ENCODE measurements at regions not wholly inside any gene's neighbourhood (a gene's known extent, or its start where the extent isn't known, plus 50 kb on each side); places are given as distances from the start of the nearest gene placed in this dataset.
A peak's percentile ranks its signal among the peaks of the same experiment; 100 is the strongest.

- Mint-ChIP-seq H3K4me1 (no peaks in the 10 kb centered on the region), H3K27ac (no peak overlapping the region)
- ATAC-seq (replicated peaks): no peak
Observed at GRCh38 chr5:57408285-57408684, 74.3 kb downstream of the ACTBL2 start.

DNA sequence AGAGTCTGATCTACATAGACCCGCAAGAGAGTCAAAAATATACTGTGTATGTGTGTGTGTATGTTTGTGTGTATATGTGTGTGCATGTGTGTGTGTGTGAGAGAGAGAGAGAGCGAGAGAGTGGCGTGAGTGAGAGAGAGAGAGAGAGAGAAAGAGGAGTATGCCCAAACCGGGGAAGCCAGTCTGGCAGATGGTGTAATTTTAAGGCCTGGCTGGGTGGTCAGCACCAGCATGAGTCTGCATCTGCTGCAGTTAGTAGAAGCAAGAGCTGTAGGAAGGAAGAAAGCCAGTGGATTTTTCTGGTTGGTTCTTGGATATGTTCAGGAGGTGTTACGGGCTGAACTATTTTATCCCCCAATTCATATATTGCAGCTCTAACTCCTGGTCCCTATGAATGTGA is 75.2 kb downstream of the ACTBL2 start:
- no peak for ATAC-seq (replicated peaks)
- no peak overlapping the region for H3K4me3 Mint-ChIP-seq
- no peaks in the 10 kb centered on the region for H3K9me3 Mint-ChIP-seq
- H3K36me3 Mint-ChIP-seq (ENCODE audit: low read depth): no peaks in the 10 kb centered on the region
- H3K27ac Mint-ChIP-seq: no peak overlapping the region
- peaks cover 6% of the 10 kb centered on the region for H3K27me3 Mint-ChIP-seq
- H3K4me1 Mint-ChIP-seq: no peaks in the 10 kb centered on the region

More at GRCh38 chr5:57408285-57408684, 74.3 kb downstream of the ACTBL2 start:
- Mint-ChIP-seq H3K9me3 (no peaks in the 10 kb centered on the region), H3K36me3 (ENCODE audit: low read depth) (no peaks in the 10 kb centered on the region), H3K4me3 (no peak overlapping the region), H3K27me3 (peaks cover 6% of the 10 kb centered on the region)

DNA sequence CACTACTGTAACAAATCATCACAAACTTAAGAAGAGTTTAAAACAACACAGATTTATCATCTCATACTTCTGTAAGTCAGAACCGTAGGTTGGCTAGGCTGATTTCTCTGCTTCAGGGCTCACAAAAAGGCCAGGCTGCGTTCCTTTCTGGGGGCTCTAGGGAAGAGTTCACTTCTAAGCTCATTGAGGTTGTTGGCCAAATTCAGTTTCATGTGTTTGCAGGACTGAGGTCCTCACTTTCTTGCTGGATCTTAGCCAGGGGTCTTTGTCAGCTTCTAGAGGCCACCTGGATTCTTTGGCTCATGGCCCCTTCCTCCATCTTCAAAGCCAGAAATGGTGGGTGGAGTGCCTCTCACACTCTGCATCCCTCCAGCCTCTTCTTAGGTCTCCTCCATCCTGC is 76.0 kb downstream of the ACTBL2 start:
- no peak for ATAC-seq (replicated peaks)
- Mint-ChIP-seq H3K36me3 (ENCODE audit: low read depth) (no peaks in the 10 kb centered on the region), H3K27me3 (peaks cover 6% of the 10 kb centered on the region), H3K4me3 (no peak overlapping the region), H3K9me3 (no peaks in the 10 kb centered on the region), H3K4me1 (no peaks in the 10 kb centered on the region), H3K27ac (no peak overlapping the region)

- Mint-ChIP-seq H3K4me1 (no peaks in the 10 kb centered on the region), H3K27me3 (peaks cover 6% of the 10 kb centered on the region), H3K9me3 (no peaks in the 10 kb centered on the region), H3K4me3 (no peak overlapping the region), H3K36me3 (ENCODE audit: low read depth) (no peaks in the 10 kb centered on the region), H3K27ac (no peak overlapping the region)
- ATAC-seq (replicated peaks): no peak
Observed at GRCh38 chr5:57405984-57406383, 76.6 kb downstream of the ACTBL2 start.

DNA sequence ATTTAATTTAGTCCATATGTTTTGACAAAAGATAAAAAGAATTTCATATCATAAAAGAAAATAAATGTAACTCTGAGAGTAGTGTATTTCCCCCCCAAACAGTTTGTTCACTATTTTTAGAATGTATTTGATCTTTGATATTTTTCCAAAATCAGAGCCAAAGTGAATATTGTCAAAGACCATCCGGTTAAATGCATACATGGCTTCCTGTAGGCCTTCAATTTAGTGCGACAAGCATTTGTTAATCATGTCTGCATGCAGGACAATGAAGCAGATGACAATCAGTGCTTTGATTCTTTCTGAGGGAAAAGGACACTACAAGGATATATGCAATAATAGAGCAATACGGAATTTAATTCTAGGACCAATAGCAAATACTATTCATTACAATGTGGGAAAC is 79.8 kb downstream of the ACTBL2 start:
- peaks cover 4% of the 10 kb centered on the region for H3K9me3 Mint-ChIP-seq
- no peak overlapping the region for H3K27ac Mint-ChIP-seq
- peaks cover 14% of the 10 kb centered on the region for H3K27me3 Mint-ChIP-seq
- H3K36me3 Mint-ChIP-seq (ENCODE audit: low read depth): no peaks in the 10 kb centered on the region
- ATAC-seq (replicated peaks): no peak
- H3K4me3 Mint-ChIP-seq: no peak overlapping the region
- no peaks in the 10 kb centered on the region for H3K4me1 Mint-ChIP-seq

- Mint-ChIP-seq H3K27me3 (peaks cover 14% of the 10 kb centered on the region), H3K27ac (no peak overlapping the region), H3K36me3 (ENCODE audit: low read depth) (no peaks in the 10 kb centered on the region), H3K4me3 (no peak overlapping the region), H3K4me1 (no peaks in the 10 kb centered on the region), H3K9me3 (peaks cover 4% of the 10 kb centered on the region)
- ATAC-seq (replicated peaks): no peak
Observed at GRCh38 chr5:57402348-57402747, 80.3 kb downstream of the ACTBL2 start.

GRCh38 chr5:57398413-57399093 is 84.1 kb downstream of the ACTBL2 start:
- H3K27me3 Mint-ChIP-seq: peaks cover 9% of the 10 kb centered on the region
- H3K4me3 Mint-ChIP-seq: no peak overlapping the region
- H3K4me1 Mint-ChIP-seq: no peaks in the 10 kb centered on the region
- peaks cover 4% of the 10 kb centered on the region for H3K9me3 Mint-ChIP-seq
- no peaks in the 10 kb centered on the region for H3K36me3 Mint-ChIP-seq (ENCODE audit: low read depth)
- ATAC-seq (replicated peaks): no peak
- no peak overlapping the region for H3K27ac Mint-ChIP-seq

- Mint-ChIP-seq H3K27me3 (peaks cover 8% of the 10 kb centered on the region), H3K9me3 (peaks cover 10% of the 10 kb centered on the region), H3K27ac (no peak overlapping the region), H3K4me3 (no peak overlapping the region), H3K4me1 (no peaks in the 10 kb centered on the region), H3K36me3 (ENCODE audit: low read depth) (no peaks in the 10 kb centered on the region)
- no peak for ATAC-seq (replicated peaks)
Observed at GRCh38 chr5:57396701-57397100, 85.9 kb downstream of the ACTBL2 start.

GRCh38 chr5:57394421-57395210 is 88.0 kb downstream of the ACTBL2 start:
- no peaks in the 10 kb centered on the region for H3K36me3 Mint-ChIP-seq (ENCODE audit: low read depth)
- no peak for ATAC-seq (replicated peaks)

GRCh38 chr5:57386958-57387357 is 95.7 kb downstream of the ACTBL2 start:
- no peak overlapping the region for H3K27ac Mint-ChIP-seq
- no peak overlapping the region for H3K4me3 Mint-ChIP-seq
- H3K27me3 Mint-ChIP-seq: no peaks in the 10 kb centered on the region
- ATAC-seq (replicated peaks): no peak
- H3K9me3 Mint-ChIP-seq: no peaks in the 10 kb centered on the region
- H3K4me1 Mint-ChIP-seq: no peaks in the 10 kb centered on the region
- no peaks in the 10 kb centered on the region for H3K36me3 Mint-ChIP-seq (ENCODE audit: low read depth)

More at GRCh38 chr5:57394421-57395210, 88.0 kb downstream of the ACTBL2 start:
- H3K9me3 Mint-ChIP-seq: peaks cover 6% of the 10 kb centered on the region
- no peak overlapping the region for H3K27ac Mint-ChIP-seq
- peaks cover 5% of the 10 kb centered on the region for H3K27me3 Mint-ChIP-seq
- H3K4me3 Mint-ChIP-seq: no peak overlapping the region
- H3K4me1 Mint-ChIP-seq: no peaks in the 10 kb centered on the region

- Mint-ChIP-seq H3K27ac (peak overlapping the region; percentile 44), H3K4me1 (no peaks in the 10 kb centered on the region), H3K27me3 (no peaks in the 10 kb centered on the region), H3K36me3 (ENCODE audit: low read depth) (no peaks in the 10 kb centered on the region), H3K4me3 (peak overlapping the region; percentile 20), H3K9me3 (no peaks in the 10 kb centered on the region)
- peak; percentile 96 for ATAC-seq (replicated peaks)
Observed at GRCh38 chr5:57383093-57383861, 99.3 kb downstream of the ACTBL2 start.

DNA sequence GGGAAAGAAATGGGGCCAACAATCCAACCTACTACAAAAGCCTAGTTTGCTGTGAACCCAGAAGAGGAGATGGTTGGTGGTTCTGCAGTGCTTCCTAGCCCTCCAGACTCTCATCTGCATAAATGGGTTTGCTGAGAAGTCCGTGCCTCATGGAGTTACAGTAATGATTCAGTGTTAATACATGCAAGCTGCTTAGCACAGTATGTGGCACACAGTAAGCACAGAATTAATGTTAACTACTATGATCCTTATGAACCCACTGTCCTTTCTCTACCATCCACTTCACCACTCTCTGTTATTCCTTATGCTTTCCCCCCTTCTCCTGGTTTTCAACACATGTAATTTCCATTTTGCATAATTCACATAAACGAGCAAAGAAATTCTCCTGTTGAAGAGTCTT is 100.0 kb downstream of the ACTBL2 start:
- H3K36me3 Mint-ChIP-seq (ENCODE audit: low read depth): no peaks in the 10 kb centered on the region
- no peaks in the 10 kb centered on the region for H3K4me1 Mint-ChIP-seq
- peak overlapping the region; percentile 44 for H3K27ac Mint-ChIP-seq
- no peaks in the 10 kb centered on the region for H3K27me3 Mint-ChIP-seq
- no peaks in the 10 kb centered on the region for H3K9me3 Mint-ChIP-seq
- peak overlapping the region; percentile 20 for H3K4me3 Mint-ChIP-seq
- ATAC-seq (replicated peaks): peak; percentile 46

DNA sequence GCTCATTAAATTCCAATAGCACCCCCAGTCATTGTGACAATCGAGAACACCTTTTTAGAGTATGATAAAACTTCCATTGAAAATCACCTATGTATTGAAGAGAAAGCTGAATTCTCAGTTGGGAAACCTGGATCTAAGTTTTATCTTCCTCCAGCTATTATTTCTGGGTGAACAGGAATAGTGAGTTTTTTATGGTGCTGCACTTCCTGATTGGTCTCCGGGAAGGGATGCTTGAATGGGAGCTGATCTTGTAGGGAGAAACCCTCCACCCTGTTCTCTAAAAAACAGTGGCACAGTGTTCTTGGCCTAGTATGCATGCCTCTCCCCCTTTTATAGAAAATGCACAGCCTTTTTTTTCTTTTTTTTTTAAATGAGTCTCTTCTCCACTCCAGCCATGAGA is 112.2 kb downstream of the ACTBL2 start:
- Mint-ChIP-seq H3K36me3 (ENCODE audit: low read depth) (no peaks in the 10 kb centered on the region), H3K4me1 (no peaks in the 10 kb centered on the region), H3K9me3 (no peaks in the 10 kb centered on the region), H3K4me3 (no peak overlapping the region), H3K27me3 (peaks cover 11% of the 10 kb centered on the region), H3K27ac (no peak overlapping the region)
- ATAC-seq (replicated peaks): no peak

- Mint-ChIP-seq H3K4me1 (no peaks in the 10 kb centered on the region), H3K27me3 (peaks cover 11% of the 10 kb centered on the region), H3K36me3 (ENCODE audit: low read depth) (no peaks in the 10 kb centered on the region), H3K9me3 (no peaks in the 10 kb centered on the region), H3K4me3 (no peak overlapping the region), H3K27ac (no peak overlapping the region)
- no peak for ATAC-seq (replicated peaks)
Observed at GRCh38 chr5:57368010-57368409, 114.6 kb downstream of the ACTBL2 start.

DNA sequence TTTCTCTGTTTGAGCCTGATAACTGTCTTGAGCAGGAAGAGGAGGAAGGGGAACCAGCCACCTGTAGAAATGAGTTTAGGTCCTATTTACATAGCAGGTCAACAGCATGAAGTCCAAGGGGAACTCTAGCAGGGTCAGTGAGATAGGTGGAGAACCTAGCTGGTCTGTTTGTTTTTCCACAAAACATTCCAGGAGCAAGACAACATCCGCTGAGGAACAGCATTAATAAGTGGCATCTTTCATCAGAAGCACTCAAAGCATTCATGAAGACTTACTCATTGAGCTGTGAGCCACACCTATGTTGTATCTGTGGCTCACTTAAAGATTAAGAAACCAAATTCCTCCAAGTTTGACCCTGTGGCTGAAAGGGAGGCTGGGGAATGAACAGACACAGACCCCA is 115.9 kb downstream of the ACTBL2 start:
- Mint-ChIP-seq H3K27me3 (peaks cover 3% of the 10 kb centered on the region), H3K36me3 (ENCODE audit: low read depth) (no peaks in the 10 kb centered on the region), H3K4me1 (no peaks in the 10 kb centered on the region), H3K27ac (no peak overlapping the region), H3K9me3 (no peaks in the 10 kb centered on the region), H3K4me3 (no peak overlapping the region)
- no peak for ATAC-seq (replicated peaks)

All from activated T-helper 17 cell treated with anti-CD3 and anti-CD28 coated beads, Interleukin-2, amount 50 U/mL, for 72 hours (primary cell).